IMR-90 (cell line): ENCODE measurements at regions not wholly inside any gene's neighbourhood (a gene's known extent, or its start where the extent isn't known, plus 50 kb on each side); places are given as distances from the start of the nearest gene placed in this dataset.

ENCODE experiments used
- ATAC-seq: fragments of 200-7000 bp; cut with Tn5 transposase; 2 replicates; pipeline ENCODE4 v1.9.1; 2020; ENCODE audit warnings: low read depth, mild to moderate bottlenecking, moderate library complexity
- BruUV-seq: library from RNA; stranded (reverse); fragments of 400-500 nt; replicated peaks from 2 replicates; lab custom pipeline; 2021; lab: Mats Ljungman, UMichigan
- CTCF ChIA-PET: fragments of 300-600 bp; formaldehyde crosslinking; extraction: SDS; loops from one replicate; lab custom pipeline; 2021; ENCODE audit warnings: antibody characterized with exemption; lab: Yijun Ruan, JAX
- POLR2A ChIA-PET: fragments of 300-600 bp; sonication (Branson Sonifier 250); formaldehyde crosslinking; loops from one replicate; lab custom pipeline; 2022; ENCODE audit warnings: antibody characterized with exemption; ENCODE audit not compliant: unreplicated experiment; lab: Charles Lee
- DNase-seq: peaks from one replicate; pipeline ENCODE4 v3.0.0; 2013
- H2AFZ ChIP-seq: replicated peaks from 2 replicates; pipeline ENCODE3; 2013; ENCODE audit warnings: low read length, mild to moderate bottlenecking; ENCODE audit not compliant: poor library complexity
- H2AK5ac ChIP-seq: 2 replicates; pipeline ENCODE4 v1.6.1; 2013; ENCODE audit warnings: low read depth, low read length, inconsistent platforms
- H2AK9ac ChIP-seq: replicated peaks from 2 replicates; pipeline ENCODE3; 2013; ENCODE audit warnings: mild to moderate bottlenecking, low read depth, low read length, moderate library complexity; ENCODE audit not compliant: poor library complexity
- H2BK120ac ChIP-seq: 2 replicates; pipeline ENCODE4 v1.6.1; 2013; ENCODE audit warnings: low read depth, low read length, inconsistent platforms
- H2BK15ac ChIP-seq: 3 replicates; pipeline ENCODE4 v1.6.1; 2013; ENCODE audit warnings: low read depth, low read length, inconsistent platforms
- H2BK20ac ChIP-seq: 2 replicates; pipeline ENCODE4 v1.6.1; 2013; ENCODE audit warnings: low read depth, mild to moderate bottlenecking, inconsistent platforms, low read length, moderate library complexity
- H2BK5ac ChIP-seq: 2 replicates; pipeline ENCODE4 v1.6.1; 2013; ENCODE audit warnings: mild to moderate bottlenecking, low read depth, low read length, inconsistent platforms; ENCODE audit not compliant: poor library complexity, severe bottlenecking
- H3K14ac ChIP-seq: replicated peaks from 2 replicates; pipeline ENCODE4 v1.6.1; 2013; ENCODE audit warnings: low read depth, low read length, inconsistent platforms
- H3K18ac ChIP-seq: 2 replicates; pipeline ENCODE4 v1.6.1; 2013; ENCODE audit warnings: low read depth, low read length, control low read depth
- H3K23ac ChIP-seq: 2 replicates; pipeline ENCODE4 v1.6.1; 2013; ENCODE audit warnings: low read depth, low read length, inconsistent platforms
- H3K27ac ChIP-seq: 2 replicates; pipeline ENCODE4 v1.5.1; 2013; ENCODE audit warnings: mild to moderate bottlenecking, control low read depth, low read length; ENCODE audit not compliant: insufficient read depth
- H3K27me3 ChIP-seq: 2 replicates; pipeline ENCODE4 v1.6.1; 2013; ENCODE audit warnings: low read length; ENCODE audit not compliant: control insufficient read depth, insufficient read depth
- H3K36me3 ChIP-seq: 2 replicates; pipeline ENCODE4 v1.6.1; 2013; ENCODE audit warnings: low read length, mixed read lengths; ENCODE audit not compliant: control insufficient read depth, insufficient read depth
- H3K4ac ChIP-seq: 2 replicates; pipeline ENCODE4 v1.6.1; 2013; ENCODE audit warnings: low read depth, low read length, inconsistent platforms
- H3K4me1 ChIP-seq: 2 replicates; pipeline ENCODE4 v1.6.1; 2013; ENCODE audit warnings: low read length, mixed read lengths; ENCODE audit not compliant: control insufficient read depth, insufficient read depth
- H3K4me2 ChIP-seq: 2 replicates; pipeline ENCODE4 v1.6.1; 2013; ENCODE audit warnings: low read depth, mild to moderate bottlenecking, control low read depth, low read length, moderate library complexity
- H3K4me3 ChIP-seq: 2 replicates; pipeline ENCODE4 v1.5.1; 2013; ENCODE audit warnings: low read depth, mild to moderate bottlenecking, control low read depth, low read length, moderate library complexity; ENCODE audit not compliant: insufficient read depth
- H3K56ac ChIP-seq: 2 replicates; pipeline ENCODE4 v1.6.1; 2013; ENCODE audit warnings: low read length, inconsistent platforms; ENCODE audit not compliant: insufficient read depth; ENCODE audit errors: extremely low read depth
- H3K79me1 ChIP-seq, 2 experiments: 2 replicates each; pipeline ENCODE4 v1.6.1; 2013; ENCODE audit warnings: low read length in 2 of 2, inconsistent platforms in 1 of 2, low read depth in 1 of 2
- H3K9ac ChIP-seq: 2 replicates; pipeline ENCODE4 v1.6.1; 2013; ENCODE audit warnings: low read depth, low read length, control low read depth
- H3K9me1 ChIP-seq: 2 replicates; pipeline ENCODE4 v1.6.1; 2013; ENCODE audit warnings: low read length, inconsistent platforms; ENCODE audit not compliant: insufficient read depth
- H3K9me3 ChIP-seq: 2 replicates; pipeline ENCODE4 v1.6.1; 2013; ENCODE audit warnings: low read length; ENCODE audit not compliant: control insufficient read depth, insufficient read depth
- H4K20me1 ChIP-seq: 2 replicates; pipeline ENCODE4 v1.6.1; 2013; ENCODE audit warnings: low read length, inconsistent platforms; ENCODE audit not compliant: insufficient read depth
- H4K5ac ChIP-seq: 2 replicates; pipeline ENCODE4 v1.6.1; 2013; ENCODE audit warnings: mild to moderate bottlenecking, low read depth, low read length, control low read depth
- H4K8ac ChIP-seq, 2 experiments: 2 replicates each; pipeline ENCODE4 v1.6.1; 2013; ENCODE audit warnings: low read depth in 2 of 2, low read length in 2 of 2, control low read depth in 1 of 2, inconsistent platforms in 1 of 2
- H4K91ac ChIP-seq: 2 replicates; pipeline ENCODE4 v1.6.1; 2013; ENCODE audit warnings: low read depth, low read length, inconsistent platforms; ENCODE audit not compliant: insufficient read depth
- CEBPB ChIP-seq: IDR thresholded peaks from 2 replicates; pipeline ENCODE4 v1.6.1; 2012; ENCODE audit warnings: low read depth, low read length, improper control_type of control experiment
- MXI1 ChIP-seq: IDR thresholded peaks from 2 replicates; pipeline ENCODE4 v1.6.1; 2012; ENCODE audit warnings: low read depth, mild to moderate bottlenecking, low read length, moderate library complexity, borderline replicate concordance
- WGBS, 2 experiments: methylation state at CpG; one replicate each; pipeline versions ENCODE4 v1.1.5 to v1.1.7; 2013; ENCODE audit warnings: missing lambda C conversion rate in 2 of 2; ENCODE audit not compliant: insufficient read length in 1 of 2; ENCODE audit errors: extremely low coverage in 2 of 2; 5-methylcytosine and 5-hydroxymethylcytosine counted together
- dilution Hi-C: fragments of 300-500 bp; cut with HindIII; formaldehyde crosslinking; loops from one replicate; pipeline ENCODE4 v1.14.3; 2018; ENCODE audit warnings: low sequenced_read_pairs; ENCODE audit not compliant: unreplicated experiment
- in situ Hi-C: fragments of 300-500 bp; cut with MboI; formaldehyde crosslinking; loops from 3 replicates; pipeline ENCODE4 v1.14.3; 2019; ENCODE audit warnings: low sequenced_read_pairs, inconsistent platforms, mixed read lengths
- intact Hi-C: fragments of 100-400 bp; cut with micrococcal nuclease; formaldehyde crosslinking; loops from 2 replicates; pipeline ENCODE4 v1.10.0; 2022

GRCh38 chr1:231106347-231106746 is 55.5 kb upstream of the TRIM67 start:
- H2AFZ ChIP-seq: no peak overlapping the region
- H3K79me1 ChIP-seq: no peaks in the 10 kb centered on the region
- H3K36me3 ChIP-seq: no peaks in the 10 kb centered on the region
- no peak overlapping the region for H3K9ac ChIP-seq
- ChIA-PET POLR2A (no interaction called here), CTCF (interaction anchor here (1.4 kb wide), 1 partner anchor 12 kb away, joined by 3 read pairs; no protein-coding TSS in a partner anchor)
- H3K4me1 ChIP-seq: peaks cover 3% of the 10 kb centered on the region; the same call in 1 of the 2 replicates
- H4K20me1 ChIP-seq: no peaks in the 10 kb centered on the region
- 4% methylated on average over 3 of the region's 5 CpGs; no CpG with 5 or more reads in 1 of the 2 experiments for WGBS, 2 experiments
- peaks cover 5% of the 10 kb centered on the region; the same call in 1 of the 2 replicates for H3K27me3 ChIP-seq
- intact Hi-C loops: no loop called here
- H3K9me1 ChIP-seq: no peaks in the 10 kb centered on the region
- H2BK15ac ChIP-seq: no peak overlapping the region
- no peak overlapping the region for H3K23ac ChIP-seq
- H3K9me3 ChIP-seq: no peaks in the 10 kb centered on the region; the same call in 1 of the 2 replicates
- DNase-seq: peak; percentile 66
- H2AK5ac ChIP-seq: no peak overlapping the region
- TF ChIP-seq CEBPB (peak; percentile 85), MXI1 (no peak)
- H3K4me3 ChIP-seq: no peak overlapping the region
- H2BK120ac ChIP-seq: no peak overlapping the region
- in situ Hi-C loops: no loop called here
- dilution Hi-C loops: no loop called here
- no peak overlapping the region for H3K56ac ChIP-seq
- H3K4me2 ChIP-seq: no peak overlapping the region
- no peak overlapping the region for H4K5ac ChIP-seq
- H3K27ac ChIP-seq: no peak overlapping the region
- H3K14ac ChIP-seq: no peak overlapping the region
- H2AK9ac ChIP-seq: no peak overlapping the region
- no peak overlapping the region for H4K91ac ChIP-seq
- no peak overlapping the region for H3K4ac ChIP-seq
- no peak overlapping the region for H2BK5ac ChIP-seq
- BruUV-seq: no TSS peak
- H3K18ac ChIP-seq: no peak overlapping the region
- ATAC-seq: peak; percentile 49; the same call in 1 of the 2 replicates
- no peak overlapping the region for H2BK20ac ChIP-seq
- H4K8ac ChIP-seq: no peak overlapping the region
